HG03066 (cell line): ENCODE measurements at regions not wholly inside any gene's neighbourhood (a gene's known extent, or its start where the extent isn't known, plus 50 kb on each side); places are given as distances from the start of the nearest gene placed in this dataset.
"Not testable (repeated sequence)": the region's sequence is repeated elsewhere in the genome, so short reads cannot be mapped to it uniquely, and the experiment has no call there.

Experiments used
- ATAC-seq: cut with Tn5 transposase; IDR thresholded peaks from one replicate; pipeline ENCODE4 v1.9.1; 2021; ENCODE audit warnings: low read depth; ENCODE audit not compliant: unreplicated experiment

- ATAC-seq = no peak
Measured at GRCh38 chr16:63789603-63790002, 1332.3 kb downstream of the CDH11 start.

- no peak for ATAC-seq
Measured at GRCh38 chr16:63787014-63787413, 1334.8 kb downstream of the CDH11 start.

DNA sequence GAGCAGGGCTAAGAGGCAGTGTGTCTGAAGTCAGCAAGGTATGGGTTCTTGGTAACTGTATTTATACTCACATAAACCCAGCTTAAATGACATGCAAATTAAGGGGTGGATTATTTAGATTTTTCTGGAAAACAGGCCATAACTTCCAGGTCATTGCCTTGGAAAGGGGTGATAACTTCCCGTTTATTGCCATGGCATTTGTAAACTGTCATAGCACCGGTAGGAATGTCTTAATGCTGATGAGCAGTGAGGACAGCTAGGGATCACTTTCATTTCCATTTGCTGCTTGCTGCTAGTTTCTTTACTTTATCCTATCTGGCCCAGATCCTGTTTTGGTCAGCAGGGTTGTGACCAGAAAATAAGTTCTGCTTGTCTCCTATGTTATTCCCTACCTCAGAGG is 1336.7 kb downstream of the CDH11 start:
- no peak for ATAC-seq

GRCh38 chr16:63776437-63776836 is 1345.4 kb downstream of the CDH11 start:
- ATAC-seq = no peak

DNA sequence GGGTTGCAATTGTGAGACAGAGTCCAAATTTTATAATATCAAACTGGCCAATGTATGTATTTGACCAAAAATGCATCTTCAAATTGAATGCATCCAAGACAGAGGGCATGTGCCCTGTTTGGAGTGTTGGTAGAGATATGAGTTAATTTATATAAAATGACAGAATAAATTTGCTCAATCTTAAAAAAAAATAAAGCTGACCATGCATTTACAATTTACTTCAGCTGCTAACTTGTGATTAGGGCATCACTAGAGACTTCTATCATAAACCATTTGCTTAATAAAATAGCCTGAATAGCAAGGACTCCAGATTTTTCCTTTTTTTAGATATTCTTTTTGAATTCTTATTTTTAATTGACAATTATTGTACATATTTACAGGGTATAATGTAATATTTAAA is 1345.8 kb downstream of the CDH11 start:
- no peak for ATAC-seq

GRCh38 chr16:63774302-63774701 is 1347.6 kb downstream of the CDH11 start:
- ATAC-seq = no peak

GRCh38 chr16:63769211-63769610 is 1352.7 kb downstream of the CDH11 start:
- ATAC-seq = no peak

DNA sequence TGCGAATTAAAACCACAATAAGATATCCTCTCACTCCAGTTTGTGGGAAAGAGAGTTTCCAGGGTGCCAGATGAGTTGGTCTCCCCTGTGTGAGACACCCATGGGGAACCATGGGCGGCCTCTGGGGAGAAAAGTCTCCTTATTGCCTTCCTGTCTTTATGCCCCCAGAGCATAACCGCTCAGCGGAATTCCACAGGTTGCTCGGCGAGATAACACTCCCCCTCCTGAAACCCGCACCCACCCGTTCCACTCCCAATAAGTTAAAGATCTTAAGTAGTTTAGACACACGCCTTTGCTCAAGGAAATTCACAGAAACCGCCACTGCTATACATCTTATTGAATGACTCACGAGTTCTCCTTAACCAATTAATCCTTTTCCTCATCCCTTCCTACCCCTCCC is 1361.6 kb downstream of the CDH11 start:
- ATAC-seq = not testable (repeated sequence)

DNA sequence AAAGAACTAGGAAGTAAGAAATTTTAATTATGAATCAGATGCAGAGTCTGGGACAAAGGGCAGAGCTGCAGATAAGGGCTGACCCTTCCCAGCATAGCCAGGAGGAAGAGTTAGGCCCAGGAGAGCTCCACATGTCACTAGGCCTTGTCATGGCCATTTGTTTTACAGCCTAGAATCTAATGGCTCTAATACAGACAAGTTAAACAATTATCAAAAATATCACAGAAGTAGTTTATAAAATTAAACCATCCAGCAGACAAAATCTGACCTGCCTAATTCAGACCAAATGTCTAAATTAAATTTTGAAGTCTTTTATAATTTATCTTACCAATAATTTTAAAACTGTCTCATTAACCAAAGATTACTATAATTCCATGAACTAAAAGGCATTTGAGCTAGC is 1369.5 kb downstream of the CDH11 start:
- no peak for ATAC-seq

GRCh38 chr16:63749276-63749675 is 1372.6 kb downstream of the CDH11 start:
- ATAC-seq = no peak

DNA sequence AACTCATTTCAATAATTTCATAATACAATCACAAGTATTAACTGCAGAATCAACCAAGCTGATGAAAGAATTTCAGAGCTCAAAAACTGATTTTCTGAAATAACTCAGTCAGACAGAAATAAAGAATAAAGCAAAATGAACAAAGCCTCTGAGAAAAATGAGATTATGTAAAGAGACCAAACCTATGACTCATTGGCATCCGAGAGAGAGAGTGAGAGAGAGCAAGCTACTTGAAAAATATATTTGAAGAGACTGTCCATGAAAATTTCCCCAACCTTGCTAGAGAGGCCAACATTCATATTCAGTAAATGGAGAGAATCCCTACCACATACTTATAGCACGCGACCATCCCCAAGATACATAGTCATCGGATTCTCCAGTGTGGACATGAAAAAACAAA is 1376.4 kb downstream of the CDH11 start:
- ATAC-seq = no peak

GRCh38 chr16:63744077-63744874 is 1377.6 kb downstream of the CDH11 start:
- no peak for ATAC-seq

GRCh38 chr16:63742150-63742549 is 1379.7 kb downstream of the CDH11 start:
- ATAC-seq = no peak

DNA sequence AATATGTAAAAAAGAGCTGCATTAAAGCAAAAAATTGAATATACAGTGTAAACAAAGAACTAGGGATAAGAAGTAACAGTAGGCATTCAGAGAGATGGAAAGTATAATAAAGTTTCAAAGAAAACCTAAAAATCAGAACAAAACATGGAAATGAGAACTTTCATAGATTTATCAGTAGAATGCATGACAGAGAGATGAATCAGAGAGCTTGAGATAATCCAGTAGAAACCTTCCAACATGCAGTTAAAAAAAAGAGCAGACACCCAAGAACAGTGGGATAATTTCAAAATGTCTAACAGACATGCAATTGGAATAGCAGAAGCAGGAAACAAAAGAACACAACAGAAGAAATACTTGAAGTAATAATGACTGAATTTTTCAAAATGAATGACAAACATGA is 1384.2 kb downstream of the CDH11 start:
- ATAC-seq = no peak

DNA sequence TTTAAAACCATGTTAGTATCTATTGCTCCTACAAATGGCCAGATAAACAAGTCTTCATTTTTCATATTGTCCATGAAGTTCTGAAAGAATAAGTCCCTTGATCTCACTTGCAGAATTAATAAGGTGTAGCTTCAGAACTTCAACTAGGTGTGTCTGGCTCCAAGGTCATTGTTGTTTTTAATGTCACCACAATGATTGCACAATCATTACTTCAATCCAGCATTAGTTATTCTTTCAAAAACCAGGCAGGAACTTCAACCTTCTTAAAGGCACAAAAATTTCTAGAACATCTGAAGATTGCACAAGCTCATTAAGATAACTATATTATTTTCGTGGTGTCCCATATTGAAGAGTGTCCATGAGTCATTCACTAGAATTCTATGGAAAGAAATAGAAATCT is 1386.4 kb downstream of the CDH11 start:
- no peak for ATAC-seq

- no peak for ATAC-seq
Measured at GRCh38 chr16:63720848-63721247, 1401.0 kb downstream of the CDH11 start.

GRCh38 chr16:63719926-63720325 is 1401.9 kb downstream of the CDH11 start:
- no peak for ATAC-seq

DNA sequence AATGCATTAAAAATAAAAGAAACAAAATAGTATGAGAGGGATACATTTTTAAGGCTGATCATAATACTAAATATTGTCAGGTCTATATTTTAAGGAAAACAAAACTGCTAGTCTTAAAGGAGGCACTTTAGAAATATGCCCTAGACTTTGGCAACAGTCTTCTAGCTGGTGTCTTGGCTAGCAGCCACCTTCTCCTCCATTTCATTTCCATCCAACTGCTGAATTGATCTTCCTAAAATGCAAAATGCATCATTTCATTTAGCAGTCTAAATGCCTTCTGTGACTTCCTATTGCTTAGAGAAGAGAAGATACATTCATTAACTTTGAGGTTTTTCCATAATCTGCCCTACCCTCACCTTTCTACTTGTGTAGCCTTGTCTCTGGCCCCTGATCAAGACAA is 1404.1 kb downstream of the CDH11 start:
- ATAC-seq = no peak

DNA sequence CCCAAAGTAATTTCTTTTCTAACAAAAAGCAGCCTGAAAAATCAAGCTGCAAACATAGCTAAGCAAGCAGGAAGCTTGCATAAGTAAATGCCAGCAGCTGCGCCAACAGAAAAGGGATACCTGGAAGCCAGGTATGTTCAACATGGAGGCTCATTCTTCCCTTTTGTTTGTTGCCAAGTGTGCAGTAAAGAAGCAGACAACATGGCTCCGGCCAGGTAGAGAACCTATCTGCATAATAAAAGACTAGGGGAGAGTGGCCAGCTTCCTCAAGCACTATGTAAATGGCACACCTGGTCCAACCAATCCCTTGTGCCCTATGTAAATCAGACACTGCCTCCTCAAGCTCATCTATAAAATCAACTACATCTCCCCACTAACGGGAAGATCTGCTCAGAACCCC is 1407.0 kb downstream of the CDH11 start:
- no peak for ATAC-seq

DNA sequence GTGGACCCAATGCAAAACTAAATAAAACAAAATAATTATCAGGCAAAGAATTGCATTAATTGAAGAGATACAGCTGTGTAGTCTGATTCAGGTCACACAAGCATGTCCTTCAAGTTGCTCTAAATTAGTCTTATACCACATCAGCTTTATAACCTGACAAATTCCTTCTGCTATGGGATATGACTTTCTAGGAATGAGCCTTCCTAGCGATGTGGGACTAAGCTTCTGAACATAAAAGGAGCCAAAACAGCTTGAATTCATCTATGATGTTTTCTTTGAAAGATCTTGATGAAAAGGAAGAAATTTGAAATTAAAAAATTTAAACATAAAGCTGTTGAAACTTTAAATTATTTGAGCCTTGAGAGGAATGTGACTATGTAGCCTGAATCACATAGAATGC is 1409.1 kb downstream of the CDH11 start:
- ATAC-seq = no peak

DNA sequence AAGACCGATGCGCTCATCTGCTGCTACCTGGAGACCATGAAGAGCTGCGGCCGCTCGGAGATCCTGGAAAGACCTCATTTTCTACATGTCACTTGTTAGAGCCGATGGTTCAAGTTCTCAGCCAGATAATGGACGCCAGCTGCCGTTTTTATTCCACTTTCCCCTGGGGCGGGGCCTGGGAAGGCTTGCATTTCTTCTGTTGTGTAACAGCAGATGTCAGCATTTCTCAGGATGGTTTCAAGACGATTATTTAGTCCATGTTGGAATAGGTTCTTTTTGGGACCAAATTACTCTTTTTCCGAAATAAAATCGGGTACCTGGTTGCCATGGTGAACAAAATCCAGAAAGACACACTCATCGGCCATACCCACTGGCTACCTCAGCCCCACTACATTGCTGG is 1418.3 kb downstream of the CDH11 start:
- ATAC-seq = no peak

- ATAC-seq = no peak
Measured at GRCh38 chr16:63702981-63703590, 1418.8 kb downstream of the CDH11 start.
